ENCODE measurements at regions not wholly inside any gene's neighbourhood (a gene's known extent, or its start where the extent isn't known, plus 50 kb on each side); places are given as distances from the start of the nearest gene placed in this dataset.

DNA sequence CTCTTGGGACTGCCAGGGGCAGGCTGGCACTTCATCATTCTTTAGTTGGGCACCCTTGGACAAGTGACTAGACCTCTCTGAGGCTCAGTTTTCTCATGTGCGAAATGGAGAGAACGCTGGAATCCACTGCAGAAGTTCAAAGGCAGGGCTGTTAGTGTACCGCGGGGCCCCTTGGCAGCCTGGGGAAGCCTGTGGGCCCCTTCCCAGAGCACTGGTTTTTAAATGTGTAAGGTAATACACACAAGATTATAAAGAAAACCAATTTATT, 209.5 kb upstream of the MVB12B start:
- DNase-seq (ENCODE audit: low read depth) = no peak
- TF ChIP-seq, protein P1, sequence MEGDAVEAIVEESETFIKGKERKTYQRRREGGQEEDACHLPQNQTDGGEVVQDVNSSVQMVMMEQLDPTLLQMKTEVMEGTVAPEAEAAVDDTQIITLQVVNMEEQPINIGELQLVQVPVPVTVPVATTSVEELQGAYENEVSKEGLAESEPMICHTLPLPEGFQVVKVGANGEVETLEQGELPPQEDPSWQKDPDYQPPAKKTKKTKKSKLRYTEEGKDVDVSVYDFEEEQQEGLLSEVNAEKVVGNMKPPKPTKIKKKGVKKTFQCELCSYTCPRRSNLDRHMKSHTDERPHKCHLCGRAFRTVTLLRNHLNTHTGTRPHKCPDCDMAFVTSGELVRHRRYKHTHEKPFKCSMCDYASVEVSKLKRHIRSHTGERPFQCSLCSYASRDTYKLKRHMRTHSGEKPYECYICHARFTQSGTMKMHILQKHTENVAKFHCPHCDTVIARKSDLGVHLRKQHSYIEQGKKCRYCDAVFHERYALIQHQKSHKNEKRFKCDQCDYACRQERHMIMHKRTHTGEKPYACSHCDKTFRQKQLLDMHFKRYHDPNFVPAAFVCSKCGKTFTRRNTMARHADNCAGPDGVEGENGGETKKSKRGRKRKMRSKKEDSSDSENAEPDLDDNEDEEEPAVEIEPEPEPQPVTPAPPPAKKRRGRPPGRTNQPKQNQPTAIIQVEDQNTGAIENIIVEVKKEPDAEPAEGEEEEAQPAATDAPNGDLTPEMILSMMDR (IDR thresholded peaks at IDR 0.05; ENCODE audit: insufficient read depth, low read depth, low read length, missing control alignments) = no peak
- H3K4me3 ChIP-seq (ENCODE audit: low read length) = no peak overlapping the region

DNA sequence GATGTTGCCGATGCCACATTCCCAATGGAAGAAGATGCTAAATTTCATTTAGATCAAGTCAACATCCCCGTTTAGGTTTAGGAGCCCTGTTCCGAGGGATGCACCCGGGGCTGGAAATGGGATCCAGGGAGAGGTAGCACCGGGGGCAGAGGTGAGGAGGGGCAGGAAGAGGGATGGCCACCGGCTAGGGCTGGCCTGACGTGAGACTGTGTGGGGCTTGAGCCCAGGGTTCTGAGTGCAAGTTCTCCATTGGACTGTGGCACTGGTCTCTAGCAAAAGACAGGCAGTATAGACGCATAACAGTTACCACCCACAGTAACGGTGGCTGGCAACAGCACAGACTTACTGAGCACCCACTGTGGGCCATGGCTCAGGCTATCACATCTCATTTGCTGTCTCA, 209.0 kb upstream of the MVB12B start:
- TF ChIP-seq, protein P1 (IDR thresholded peaks at IDR 0.05; ENCODE audit: insufficient read depth, low read depth, low read length, missing control alignments) = no peak
- DNase-seq (ENCODE audit: low read depth) = no peak

DNA sequence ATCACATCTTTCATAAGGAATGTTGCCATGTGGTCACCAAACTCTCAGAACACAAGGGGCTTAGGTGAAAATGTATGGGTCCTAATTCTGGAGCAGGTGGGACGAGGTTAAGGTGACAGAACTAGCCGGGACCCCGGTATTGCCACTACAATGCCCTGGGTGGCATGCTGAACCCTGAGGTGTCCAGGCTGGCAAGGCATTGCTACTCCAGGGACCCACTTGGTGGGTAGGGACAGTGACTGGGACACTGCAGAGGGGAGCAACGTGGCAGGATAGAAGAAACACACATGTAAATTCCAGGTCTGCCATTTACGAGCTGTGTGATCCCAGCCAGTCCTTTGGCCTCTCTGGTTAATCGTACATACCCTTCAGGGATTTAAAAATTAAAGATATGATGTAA, 206.9 kb upstream of the MVB12B start:
- TF ChIP-seq, protein P1 (IDR thresholded peaks at IDR 0.05; ENCODE audit: insufficient read depth, low read depth, low read length, missing control alignments) = no peak
- no peak for DNase-seq (ENCODE audit: low read depth)
- no peak overlapping the region for H3K4me3 ChIP-seq (ENCODE audit: low read length)

More for the DNA sequence above, 209.0 kb upstream of the MVB12B start:
- no peak overlapping the region for H3K4me3 ChIP-seq (ENCODE audit: low read length)

DNA sequence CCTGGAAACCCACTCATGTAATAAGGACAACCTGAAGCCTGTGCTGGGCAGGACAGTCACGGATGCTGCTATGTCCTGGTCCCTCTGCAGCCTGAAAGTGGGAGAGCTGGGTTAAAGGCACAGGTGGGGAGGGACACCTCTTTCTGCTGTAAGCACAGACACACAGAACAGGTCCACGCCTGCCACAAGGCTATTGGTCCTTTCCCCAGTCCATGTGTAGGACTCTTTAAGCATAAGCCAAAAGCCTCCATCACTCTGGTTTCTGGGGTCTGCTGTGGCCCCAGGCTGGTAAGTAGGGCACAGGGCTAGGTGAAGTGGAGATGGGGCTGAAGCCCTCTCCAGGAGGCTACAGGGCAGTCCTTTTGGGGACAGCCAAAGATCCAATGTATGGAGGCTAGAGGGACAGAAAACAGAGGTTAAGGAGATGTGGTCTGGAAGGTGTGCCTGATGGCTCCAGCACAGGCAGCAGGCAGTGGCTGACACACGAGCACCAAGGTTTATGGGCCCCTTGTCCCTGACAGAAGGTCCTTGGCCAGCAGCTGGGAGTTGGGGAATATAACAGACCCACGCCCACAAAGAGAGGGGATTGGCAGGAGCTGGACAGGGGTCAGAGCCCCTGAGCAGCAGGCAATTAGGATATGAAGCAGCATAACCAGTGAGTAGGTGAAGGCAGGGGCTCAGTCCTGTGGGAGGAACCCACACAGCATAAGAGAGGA, 203.6 kb upstream of the MVB12B start:
- TF ChIP-seq, protein P1 (IDR thresholded peaks at IDR 0.05; ENCODE audit: insufficient read depth, low read depth, low read length, missing control alignments) = no peak
- H3K4me3 ChIP-seq (ENCODE audit: low read length) = no peak overlapping the region
- DNase-seq (ENCODE audit: low read depth) = no peak

DNA sequence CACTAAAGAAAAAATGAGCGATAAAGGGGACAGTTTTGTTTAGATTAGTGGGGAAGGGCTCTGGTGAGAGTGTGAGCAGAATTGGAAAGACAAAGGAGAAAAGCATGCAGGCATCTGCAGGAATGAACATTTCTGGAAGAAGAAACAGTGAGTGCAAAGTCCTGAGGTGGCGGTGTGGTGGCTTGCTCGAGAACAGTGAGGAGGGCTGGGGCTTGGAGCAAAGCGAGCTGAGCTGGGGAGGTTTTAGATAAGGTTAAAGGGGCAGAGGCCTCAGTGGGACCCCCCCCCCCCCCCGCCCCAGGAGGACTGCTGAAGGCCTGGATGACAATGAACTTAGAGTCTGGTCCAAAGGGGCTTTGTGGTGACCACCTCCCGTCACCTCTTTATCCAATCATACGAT, 202.7 kb upstream of the MVB12B start:
- no peak overlapping the region for H3K4me3 ChIP-seq (ENCODE audit: low read length)
- DNase-seq (ENCODE audit: low read depth) = no peak
- TF ChIP-seq, protein P1 (IDR thresholded peaks at IDR 0.05; ENCODE audit: insufficient read depth, low read depth, low read length, missing control alignments) = no peak

DNA sequence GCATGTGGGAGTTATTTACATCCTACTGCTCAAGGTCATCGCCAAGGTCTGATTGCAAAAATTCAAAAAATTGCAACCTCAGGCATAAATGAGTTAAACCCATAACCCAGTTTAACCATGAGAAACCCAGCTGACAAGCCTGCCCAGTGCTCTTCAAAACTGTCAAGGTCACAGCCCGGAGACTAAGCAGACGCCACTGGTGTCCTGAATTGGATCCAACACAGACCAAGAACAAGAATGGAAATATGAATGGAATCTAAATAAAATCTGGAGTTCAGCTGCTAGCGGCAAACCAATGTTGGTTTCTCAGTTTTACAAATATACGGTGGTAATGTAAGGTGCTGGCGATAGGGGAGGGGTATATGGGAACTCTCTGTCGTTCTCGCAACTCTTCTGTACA, 201.5 kb upstream of the MVB12B start:
- no peak overlapping the region for H3K4me3 ChIP-seq (ENCODE audit: low read length)
- TF ChIP-seq, protein P1 (IDR thresholded peaks at IDR 0.05; ENCODE audit: insufficient read depth, low read depth, low read length, missing control alignments) = no peak
- no peak for DNase-seq (ENCODE audit: low read depth)

DNA sequence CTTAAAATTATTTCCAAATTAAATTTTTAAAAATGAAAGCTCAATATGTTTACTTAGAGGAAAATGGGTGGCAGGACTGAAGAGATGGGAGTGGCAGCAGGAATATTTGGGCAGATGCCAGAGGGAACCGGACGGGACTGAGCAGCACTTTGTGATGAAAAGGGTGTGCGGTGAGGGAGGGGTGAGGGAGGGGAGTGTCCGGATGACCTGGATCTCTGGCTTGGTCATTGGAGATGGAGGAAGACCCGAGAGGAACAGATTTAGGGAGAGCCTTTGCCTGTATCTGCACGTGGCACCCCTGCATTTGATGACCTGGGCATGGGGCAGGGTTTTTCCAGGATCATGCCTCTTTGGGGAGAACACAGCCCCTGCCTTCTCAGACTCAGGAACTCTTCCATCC, 201.1 kb upstream of the MVB12B start:
- DNase-seq (ENCODE audit: low read depth) = no peak
- no peak overlapping the region for H3K4me3 ChIP-seq (ENCODE audit: low read length)
- TF ChIP-seq, protein P1 (IDR thresholded peaks at IDR 0.05; ENCODE audit: insufficient read depth, low read depth, low read length, missing control alignments) = no peak

Measured in epithelial cell of esophagus (primary cell).